Activated T-helper 17 cell treated with anti-CD3 and anti-CD28 coated beads, Interleukin-2, amount 50 U/mL, for 72 hours (primary cell): ENCODE measurements at regions not wholly inside any gene's neighbourhood (a gene's known extent, or its start where the extent isn't known, plus 50 kb on each side); places are given as distances from the start of the nearest gene placed in this dataset.

ENCODE experiments used
- ATAC-seq: fragments of 150-1000 bp; cut with Tn5 transposase; replicated peaks from 2 replicates; pipeline ENCODE4 v1.10.0; 2021; ENCODE audit warnings: mild to moderate bottlenecking, moderate library complexity
- H3K27ac Mint-ChIP-seq: one replicate; pipeline ENCODE4 v1.8.0; 2022; ENCODE audit warnings: mixed read lengths
- H3K27me3 Mint-ChIP-seq: one replicate; pipeline ENCODE4 v1.8.0; 2022; ENCODE audit warnings: mixed read lengths
- H3K36me3 Mint-ChIP-seq: one replicate; pipeline ENCODE4 v1.8.0; 2022; ENCODE audit warnings: low read depth, mild to moderate bottlenecking, mixed read lengths
- H3K4me1 Mint-ChIP-seq: one replicate; pipeline ENCODE4 v1.8.0; 2022; ENCODE audit warnings: mixed read lengths
- H3K4me3 Mint-ChIP-seq: one replicate; pipeline ENCODE4 v1.8.0; 2022; ENCODE audit warnings: mild to moderate bottlenecking, mixed read lengths
- H3K9me3 Mint-ChIP-seq: one replicate; pipeline ENCODE4 v1.8.0; 2022; ENCODE audit warnings: mixed read lengths

GRCh38 chr18:27668158-27668557 is 483.1 kb upstream of the CHST9 start:
- Mint-ChIP-seq H3K27me3 (no peaks in the 10 kb centered on the region), H3K27ac (no peak overlapping the region), H3K36me3 (no peaks in the 10 kb centered on the region), H3K4me1 (no peaks in the 10 kb centered on the region), H3K4me3 (no peak overlapping the region), H3K9me3 (no peaks in the 10 kb centered on the region)
- no peak for ATAC-seq

DNA sequence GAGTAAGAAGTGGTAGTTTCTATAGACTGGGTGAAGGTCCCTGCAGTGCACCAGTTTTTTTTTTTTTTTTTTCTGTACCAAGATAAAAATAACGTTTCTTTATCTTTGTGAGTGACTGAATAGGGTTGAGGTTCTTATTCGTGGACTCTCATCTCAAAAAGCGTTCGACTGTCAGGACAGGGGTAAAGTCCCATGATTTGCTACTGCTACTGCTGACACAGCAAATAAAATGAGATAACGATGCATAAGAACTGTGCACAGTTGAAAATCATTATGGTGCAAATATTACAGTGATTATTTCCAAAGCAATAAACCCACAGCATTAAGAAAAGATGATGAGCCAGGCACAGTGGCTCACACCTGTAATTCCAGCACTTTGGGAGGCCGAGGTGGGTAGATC is 482.0 kb upstream of the CHST9 start:
- Mint-ChIP-seq H3K36me3 (no peaks in the 10 kb centered on the region), H3K4me3 (no peak overlapping the region), H3K27ac (no peak overlapping the region), H3K9me3 (peaks cover 3% of the 10 kb centered on the region), H3K4me1 (no peaks in the 10 kb centered on the region), H3K27me3 (no peaks in the 10 kb centered on the region)
- ATAC-seq, result no peak

- Mint-ChIP-seq H3K9me3 (peaks cover 6% of the 10 kb centered on the region), H3K27me3 (no peaks in the 10 kb centered on the region), H3K36me3 (no peaks in the 10 kb centered on the region), H3K4me3 (no peak overlapping the region), H3K27ac (no peak overlapping the region), H3K4me1 (no peaks in the 10 kb centered on the region)
- no peak for ATAC-seq
These were observed 480.9 kb upstream of the CHST9 start for GRCh38 chr18:27666016-27666415.

- no peaks in the 10 kb centered on the region for H3K36me3 Mint-ChIP-seq
- H3K4me3 Mint-ChIP-seq, result no peak overlapping the region
- ATAC-seq, result no peak
- H3K27ac Mint-ChIP-seq, result no peak overlapping the region
- no peaks in the 10 kb centered on the region for H3K27me3 Mint-ChIP-seq
- H3K9me3 Mint-ChIP-seq, result peaks cover 6% of the 10 kb centered on the region
- H3K4me1 Mint-ChIP-seq, result no peaks in the 10 kb centered on the region
These were observed 480.2 kb upstream of the CHST9 start for GRCh38 chr18:27665264-27665799.

- Mint-ChIP-seq H3K9me3 (peaks cover 6% of the 10 kb centered on the region), H3K27ac (no peak overlapping the region), H3K4me3 (no peak overlapping the region), H3K27me3 (no peaks in the 10 kb centered on the region), H3K4me1 (no peaks in the 10 kb centered on the region), H3K36me3 (no peaks in the 10 kb centered on the region)
- ATAC-seq, result no peak
These were observed 477.8 kb upstream of the CHST9 start for GRCh38 chr18:27662949-27663348.

- Mint-ChIP-seq H3K9me3 (peaks cover 6% of the 10 kb centered on the region), H3K4me3 (no peak overlapping the region), H3K27ac (no peak overlapping the region), H3K36me3 (no peaks in the 10 kb centered on the region), H3K27me3 (no peaks in the 10 kb centered on the region), H3K4me1 (no peaks in the 10 kb centered on the region)
- ATAC-seq, result no peak
These were observed 477.4 kb upstream of the CHST9 start for GRCh38 chr18:27662537-27662936.

DNA sequence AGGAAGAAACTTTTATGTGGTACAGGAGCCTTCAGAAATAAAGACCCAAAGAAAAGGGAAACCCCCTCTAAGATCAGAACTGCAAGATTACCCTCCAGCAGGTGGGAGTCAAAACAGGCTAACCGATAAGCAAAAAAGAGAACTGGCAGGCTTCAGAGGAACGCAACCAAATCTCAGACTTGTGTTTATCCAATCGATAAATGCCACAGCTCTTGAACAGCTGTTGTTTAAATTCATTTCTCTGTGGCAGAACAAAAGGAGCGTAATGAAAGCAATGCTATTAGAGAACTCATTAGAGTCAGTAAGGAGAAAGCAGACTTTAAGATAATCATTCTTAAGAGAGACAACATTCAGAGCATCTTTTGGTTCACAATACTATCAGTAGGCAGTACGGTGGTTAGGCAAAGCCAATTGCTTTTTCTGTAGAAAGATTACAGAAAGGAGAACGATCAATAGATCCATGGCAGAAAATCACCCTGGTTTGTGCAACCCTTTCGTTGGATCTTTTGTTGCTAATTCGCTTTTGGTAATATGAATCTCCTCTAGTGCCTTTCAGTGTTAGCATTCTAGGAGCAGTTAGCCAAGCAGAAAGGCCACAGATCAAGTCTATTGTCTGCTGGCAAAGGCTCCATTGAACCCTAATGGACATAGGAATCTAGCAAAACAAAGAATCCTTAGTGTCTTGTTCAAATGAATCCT is 476.4 kb upstream of the CHST9 start:
- no peaks in the 10 kb centered on the region for H3K36me3 Mint-ChIP-seq
- H3K27me3 Mint-ChIP-seq, result no peaks in the 10 kb centered on the region
- no peaks in the 10 kb centered on the region for H3K4me1 Mint-ChIP-seq
- no peak overlapping the region for H3K4me3 Mint-ChIP-seq
- no peak overlapping the region for H3K27ac Mint-ChIP-seq
- no peak for ATAC-seq
- peaks cover 6% of the 10 kb centered on the region for H3K9me3 Mint-ChIP-seq

- no peak for ATAC-seq
- H3K27ac Mint-ChIP-seq, result no peak overlapping the region
- H3K4me3 Mint-ChIP-seq, result no peak overlapping the region
- no peaks in the 10 kb centered on the region for H3K4me1 Mint-ChIP-seq
- H3K27me3 Mint-ChIP-seq, result no peaks in the 10 kb centered on the region
- no peaks in the 10 kb centered on the region for H3K36me3 Mint-ChIP-seq
- H3K9me3 Mint-ChIP-seq, result peaks cover 11% of the 10 kb centered on the region
These were observed 471.8 kb upstream of the CHST9 start for GRCh38 chr18:27656905-27657304.

DNA sequence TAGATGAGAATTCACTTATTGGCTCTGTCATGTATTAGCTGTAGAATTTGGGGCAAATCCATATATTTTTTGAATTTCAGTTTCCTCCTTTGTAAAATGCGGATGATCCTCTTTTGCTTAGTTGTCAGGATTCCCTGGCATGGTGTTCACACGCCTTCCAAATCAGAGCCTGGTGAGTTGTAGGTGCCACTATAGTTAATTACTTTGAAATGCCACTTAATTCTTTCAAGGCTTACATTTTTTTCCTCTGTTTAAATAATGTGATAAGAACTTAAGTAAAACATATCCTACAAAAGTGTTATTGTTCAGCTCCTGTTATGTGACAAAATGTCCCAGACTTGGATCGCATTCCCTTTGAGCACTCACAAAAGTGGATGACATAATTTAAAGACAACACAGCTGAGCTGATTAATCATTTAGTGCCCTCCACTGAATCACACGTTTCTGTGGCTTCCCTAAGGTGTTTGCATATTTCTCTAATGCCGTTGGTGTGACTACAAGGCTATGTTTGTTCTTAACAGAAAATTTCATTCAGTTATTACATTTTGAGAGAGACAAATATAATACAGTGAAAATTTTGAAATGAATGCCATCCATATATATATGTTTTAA is 471.2 kb upstream of the CHST9 start:
- Mint-ChIP-seq H3K27ac (no peak overlapping the region), H3K4me3 (no peak overlapping the region), H3K27me3 (no peaks in the 10 kb centered on the region), H3K9me3 (peaks cover 10% of the 10 kb centered on the region), H3K36me3 (no peaks in the 10 kb centered on the region), H3K4me1 (no peaks in the 10 kb centered on the region)
- ATAC-seq, result no peak

DNA sequence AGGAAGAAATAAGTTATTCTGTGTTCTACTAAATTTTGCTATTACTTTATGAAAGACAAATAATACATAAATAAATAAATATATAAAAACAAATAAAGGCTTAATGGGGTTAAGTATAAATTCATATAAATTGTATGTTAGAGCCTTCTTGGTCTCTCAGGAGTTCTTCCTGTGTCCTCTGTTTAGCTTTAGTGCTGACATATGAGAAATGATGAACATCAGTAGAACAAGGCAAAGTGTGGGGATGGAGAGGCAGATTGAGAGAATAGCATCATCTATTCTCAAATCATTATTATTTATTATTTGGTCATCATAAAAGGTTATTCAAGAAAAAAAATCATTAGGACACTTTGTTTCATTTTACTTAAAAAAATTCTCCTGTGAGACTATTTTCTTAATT is 468.1 kb upstream of the CHST9 start:
- Mint-ChIP-seq H3K9me3 (peaks cover 13% of the 10 kb centered on the region), H3K27ac (no peak overlapping the region), H3K4me3 (no peak overlapping the region), H3K36me3 (no peaks in the 10 kb centered on the region), H3K4me1 (no peaks in the 10 kb centered on the region), H3K27me3 (no peaks in the 10 kb centered on the region)
- ATAC-seq, result no peak

GRCh38 chr18:27652480-27653121 is 467.5 kb upstream of the CHST9 start:
- no peak overlapping the region for H3K4me3 Mint-ChIP-seq
- peaks cover 13% of the 10 kb centered on the region for H3K9me3 Mint-ChIP-seq
- H3K27me3 Mint-ChIP-seq, result no peaks in the 10 kb centered on the region
- H3K27ac Mint-ChIP-seq, result no peak overlapping the region
- H3K4me1 Mint-ChIP-seq, result no peaks in the 10 kb centered on the region
- no peaks in the 10 kb centered on the region for H3K36me3 Mint-ChIP-seq
- ATAC-seq, result no peak

DNA sequence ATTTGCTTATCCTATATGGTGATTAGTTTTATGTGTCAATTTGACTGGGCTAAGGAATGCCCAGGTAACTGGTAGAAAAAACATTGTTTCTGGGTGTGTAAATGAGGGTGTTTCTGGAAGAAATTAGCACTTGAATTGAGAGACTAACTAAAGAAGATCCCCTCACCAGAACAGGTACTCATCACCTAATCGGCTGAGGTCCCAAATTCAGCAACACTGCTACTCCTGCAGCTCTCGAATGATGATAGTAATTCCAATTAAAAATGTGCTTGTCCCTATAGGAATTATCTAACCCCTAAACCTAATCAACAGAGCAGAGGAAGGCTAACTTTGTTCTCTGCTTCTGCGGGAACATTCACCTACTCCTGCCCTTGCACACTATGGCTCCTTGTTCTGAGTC is 464.5 kb upstream of the CHST9 start:
- H3K27me3 Mint-ChIP-seq, result no peaks in the 10 kb centered on the region
- peaks cover 9% of the 10 kb centered on the region for H3K9me3 Mint-ChIP-seq
- H3K4me3 Mint-ChIP-seq, result no peak overlapping the region
- no peak overlapping the region for H3K27ac Mint-ChIP-seq
- ATAC-seq, result no peak
- no peaks in the 10 kb centered on the region for H3K36me3 Mint-ChIP-seq
- no peaks in the 10 kb centered on the region for H3K4me1 Mint-ChIP-seq

- H3K4me3 Mint-ChIP-seq, result no peak overlapping the region
- ATAC-seq, result no peak
- H3K9me3 Mint-ChIP-seq, result peaks cover 3% of the 10 kb centered on the region
- H3K36me3 Mint-ChIP-seq, result no peaks in the 10 kb centered on the region
- H3K27ac Mint-ChIP-seq, result no peak overlapping the region
- H3K27me3 Mint-ChIP-seq, result no peaks in the 10 kb centered on the region
- H3K4me1 Mint-ChIP-seq, result no peaks in the 10 kb centered on the region
These were observed 460.8 kb upstream of the CHST9 start for GRCh38 chr18:27645929-27646328.

- ATAC-seq, result no peak
- no peak overlapping the region for H3K4me3 Mint-ChIP-seq
- no peaks in the 10 kb centered on the region for H3K4me1 Mint-ChIP-seq
- no peak overlapping the region for H3K27ac Mint-ChIP-seq
- H3K27me3 Mint-ChIP-seq, result no peaks in the 10 kb centered on the region
- H3K9me3 Mint-ChIP-seq, result peaks cover 12% of the 10 kb centered on the region
- H3K36me3 Mint-ChIP-seq, result no peaks in the 10 kb centered on the region
These were observed 451.5 kb upstream of the CHST9 start for GRCh38 chr18:27636576-27637085.

DNA sequence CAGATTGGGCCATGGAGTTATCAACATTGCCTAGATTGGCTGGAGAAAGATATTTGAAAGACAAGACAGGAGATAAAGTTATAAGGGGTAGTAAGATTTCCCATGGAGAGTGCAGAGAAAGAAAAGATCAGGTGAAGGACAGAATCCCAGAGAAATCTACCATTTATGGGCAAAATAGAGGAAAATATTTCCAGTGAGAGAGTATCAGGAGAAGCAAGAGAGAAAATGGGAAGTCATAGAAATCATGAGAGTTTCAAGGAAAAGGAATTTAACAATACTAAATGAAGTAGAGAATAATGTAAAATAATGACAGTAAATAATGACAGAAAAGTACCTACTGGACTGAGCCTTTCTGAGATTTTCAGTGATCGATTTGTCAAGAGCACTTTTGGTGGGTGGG is 447.6 kb upstream of the CHST9 start:
- H3K36me3 Mint-ChIP-seq, result no peaks in the 10 kb centered on the region
- no peaks in the 10 kb centered on the region for H3K4me1 Mint-ChIP-seq
- no peak overlapping the region for H3K4me3 Mint-ChIP-seq
- H3K27me3 Mint-ChIP-seq, result no peaks in the 10 kb centered on the region
- H3K27ac Mint-ChIP-seq, result no peak overlapping the region
- ATAC-seq, result no peak
- peaks cover 9% of the 10 kb centered on the region for H3K9me3 Mint-ChIP-seq
